Endothelial cell of umbilical vein (primary cell): ENCODE measurements at regions not wholly inside any gene's neighbourhood (a gene's known extent, or its start where the extent isn't known, plus 50 kb on each side); places are given as distances from the start of the nearest gene placed in this dataset.

Experiments used
- EZH2 ChIP-seq: IDR thresholded peaks from 2 replicates; pipeline ENCODE4 v1.6.1; 2012; ENCODE audit warnings: borderline replicate concordance, low read depth, mild to moderate bottlenecking, moderate library complexity, low read length, inconsistent platforms; ENCODE audit not compliant: severe bottlenecking
- POLR2A ChIP-seq: IDR thresholded peaks from 2 replicates; pipeline ENCODE4 v1.6.1; 2012; ENCODE audit warnings: low read depth, mild to moderate bottlenecking, control low read depth, low read length
- POLR2AphosphoS5 ChIP-seq: IDR thresholded peaks from 2 replicates; pipeline ENCODE4 v1.6.1; 2012; ENCODE audit warnings: low read depth, mild to moderate bottlenecking, control low read depth, low read length, moderate library complexity; ENCODE audit not compliant: insufficient read depth
- TF ChIP-seq, protein P1 (sequence below), 2 donors: IDR thresholded peaks; 1 replicate in 1 of 2; 2 replicates in 1 of 2; pipeline ENCODE4 v1.5.1; 2011; ENCODE audit warnings: low read length in 2 of 2, mild to moderate bottlenecking in 2 of 2, moderate library complexity in 2 of 2, control low read depth in 1 of 2, inconsistent platforms in 1 of 2, low read depth in 1 of 2; ENCODE audit not compliant: insufficient read depth in 1 of 2; ENCODE audit errors: extremely low read depth in 1 of 2

DNA sequence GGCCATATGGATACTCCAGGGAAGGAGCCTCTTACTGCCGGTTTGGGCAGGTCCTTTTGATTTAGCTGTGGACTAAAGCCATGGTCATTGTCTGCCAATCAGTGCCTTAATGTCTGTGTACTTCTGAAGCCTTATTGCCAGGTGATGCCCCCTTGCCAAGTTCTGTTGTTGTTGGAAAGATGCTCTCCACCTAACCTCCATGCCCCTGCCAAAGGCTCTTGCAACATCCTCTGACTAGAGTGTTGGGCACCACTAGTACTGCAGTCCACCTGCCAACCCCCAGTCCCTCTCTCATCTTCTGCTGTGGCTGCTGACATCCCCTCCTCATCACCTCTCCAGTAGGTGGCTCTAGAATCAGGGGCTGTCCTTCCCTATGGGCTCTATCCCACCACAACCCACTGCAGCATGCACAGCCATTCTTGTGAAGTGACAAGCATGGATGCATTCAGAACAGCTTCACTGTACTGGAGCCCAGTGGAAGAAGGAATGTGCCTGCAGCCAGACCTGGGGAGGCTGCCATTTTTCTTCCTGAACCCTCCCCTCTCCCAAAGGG, 375.3 kb upstream of the CDH5 start:
- TF ChIP-seq, protein P1, sequence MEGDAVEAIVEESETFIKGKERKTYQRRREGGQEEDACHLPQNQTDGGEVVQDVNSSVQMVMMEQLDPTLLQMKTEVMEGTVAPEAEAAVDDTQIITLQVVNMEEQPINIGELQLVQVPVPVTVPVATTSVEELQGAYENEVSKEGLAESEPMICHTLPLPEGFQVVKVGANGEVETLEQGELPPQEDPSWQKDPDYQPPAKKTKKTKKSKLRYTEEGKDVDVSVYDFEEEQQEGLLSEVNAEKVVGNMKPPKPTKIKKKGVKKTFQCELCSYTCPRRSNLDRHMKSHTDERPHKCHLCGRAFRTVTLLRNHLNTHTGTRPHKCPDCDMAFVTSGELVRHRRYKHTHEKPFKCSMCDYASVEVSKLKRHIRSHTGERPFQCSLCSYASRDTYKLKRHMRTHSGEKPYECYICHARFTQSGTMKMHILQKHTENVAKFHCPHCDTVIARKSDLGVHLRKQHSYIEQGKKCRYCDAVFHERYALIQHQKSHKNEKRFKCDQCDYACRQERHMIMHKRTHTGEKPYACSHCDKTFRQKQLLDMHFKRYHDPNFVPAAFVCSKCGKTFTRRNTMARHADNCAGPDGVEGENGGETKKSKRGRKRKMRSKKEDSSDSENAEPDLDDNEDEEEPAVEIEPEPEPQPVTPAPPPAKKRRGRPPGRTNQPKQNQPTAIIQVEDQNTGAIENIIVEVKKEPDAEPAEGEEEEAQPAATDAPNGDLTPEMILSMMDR (IDR thresholded peaks at IDR 0.05; ENCODE audit: extremely low read depth in 1 of 2, insufficient read depth in 1 of 2, low read depth in 1 of 2, low read length in 2 of 2), result no peak
- TF ChIP-seq POLR2AphosphoS5 (no peak), EZH2 (no peak), POLR2A (no peak)
